Subcutaneous abdominal adipose tissue (tissue), 5 donors: ENCODE measurements at regions not wholly inside any gene's neighbourhood (a gene's known extent, or its start where the extent isn't known, plus 50 kb on each side); places are given as distances from the start of the nearest gene placed in this dataset.

Experiments
- H3K27ac ChIP-seq: one replicate; pipeline ENCODE4 v1.7.0; 2013; ENCODE audit warnings: low read depth, mild to moderate bottlenecking, inconsistent platforms, low read length, moderate library complexity
- H3K27me3 ChIP-seq, 5 donors: one replicate each; pipeline ENCODE4 v1.7.0; 2013; ENCODE audit warnings: low read length in 5 of 5, inconsistent platforms in 1 of 5; ENCODE audit not compliant: control insufficient read depth in 5 of 5, insufficient read depth in 4 of 5
- H3K36me3 ChIP-seq, 5 donors: one replicate each; pipeline ENCODE4 v1.7.0; 2013; ENCODE audit warnings: low read length in 5 of 5; ENCODE audit not compliant: control insufficient read depth in 5 of 5, insufficient read depth in 5 of 5
- H3K4me1 ChIP-seq, 5 donors: one replicate each; pipeline ENCODE4 v1.7.0; 2013; ENCODE audit warnings: low read length in 5 of 5, mild to moderate bottlenecking in 3 of 5, moderate library complexity in 1 of 5; ENCODE audit not compliant: control insufficient read depth in 5 of 5, insufficient read depth in 5 of 5
- H3K4me3 ChIP-seq, 5 donors: one replicate each; pipeline ENCODE4 v1.7.0; 2013; ENCODE audit warnings: low read length in 5 of 5, low read depth in 1 of 5
- H3K9ac ChIP-seq, 5 donors: one replicate each; pipeline ENCODE4 v1.7.0; 2013; ENCODE audit warnings: low read length in 5 of 5, mild to moderate bottlenecking in 4 of 5, moderate library complexity in 3 of 5
- H3K9me3 ChIP-seq, 5 donors: one replicate each; pipeline ENCODE4 v1.7.0; 2013; ENCODE audit warnings: low read length in 5 of 5; ENCODE audit not compliant: control insufficient read depth in 5 of 5
- donor health status: healthy.
- donor health status: healthy.
- donor health status: healthy.
- donor health status: healthy.
- donor health status: healthy.

DNA sequence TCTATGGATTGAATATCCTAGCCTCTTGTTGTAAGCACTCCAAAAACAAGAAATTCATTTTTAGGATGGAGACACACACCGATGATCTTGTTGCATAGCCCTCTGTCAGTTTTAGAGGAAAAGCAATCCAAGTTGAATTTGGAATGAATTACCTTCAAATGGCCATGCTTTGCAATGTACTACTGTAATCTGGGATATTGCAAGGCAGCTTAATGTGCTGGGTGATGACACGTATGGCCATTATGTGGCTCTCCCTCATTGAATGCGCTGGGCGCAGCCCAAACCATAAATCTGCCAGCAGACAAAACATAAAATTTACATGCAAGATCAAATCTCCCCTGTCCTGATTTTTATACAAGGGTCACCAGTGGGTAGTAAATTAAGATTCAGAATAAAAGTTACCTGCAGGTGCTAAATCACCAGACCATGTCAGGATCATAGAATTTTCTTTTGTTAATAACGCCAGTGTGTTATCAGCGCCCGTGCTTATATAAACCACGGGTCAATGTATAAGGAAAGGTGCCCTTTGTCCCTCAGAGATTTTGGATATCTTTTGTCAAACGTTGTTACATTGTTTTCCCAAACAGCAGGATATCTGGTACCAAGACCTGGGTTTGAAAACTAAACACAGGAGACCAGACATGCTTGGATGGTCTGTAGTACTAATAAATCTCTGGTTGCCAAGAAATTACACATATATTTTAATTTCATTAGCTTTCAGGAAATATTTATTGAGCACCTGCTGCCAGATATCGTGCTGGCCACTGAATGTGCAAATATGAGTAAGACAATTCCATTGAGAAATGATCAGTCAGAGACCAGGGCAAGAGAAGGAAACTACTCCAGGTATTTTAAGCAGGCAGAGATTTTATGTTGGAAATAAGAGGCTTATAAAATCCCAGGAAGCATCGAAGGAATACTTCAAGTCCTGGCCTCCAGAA lies 237.1 kb downstream of the EBLN2 start:
- H3K9me3 ChIP-seq = no peaks in the 10 kb centered on the region
- no peaks in the 10 kb centered on the region for H3K36me3 ChIP-seq
- H3K4me3 ChIP-seq = no peak overlapping the region
- H3K27ac ChIP-seq = no peak overlapping the region
- H3K4me1 ChIP-seq = peaks cover 0 to 2% (median 0%) of the 10 kb centered on the region in 5 donors
- no peak overlapping the region for H3K9ac ChIP-seq
- peaks cover 0 to 5% (median 0%) of the 10 kb centered on the region in 5 donors for H3K27me3 ChIP-seq

DNA sequence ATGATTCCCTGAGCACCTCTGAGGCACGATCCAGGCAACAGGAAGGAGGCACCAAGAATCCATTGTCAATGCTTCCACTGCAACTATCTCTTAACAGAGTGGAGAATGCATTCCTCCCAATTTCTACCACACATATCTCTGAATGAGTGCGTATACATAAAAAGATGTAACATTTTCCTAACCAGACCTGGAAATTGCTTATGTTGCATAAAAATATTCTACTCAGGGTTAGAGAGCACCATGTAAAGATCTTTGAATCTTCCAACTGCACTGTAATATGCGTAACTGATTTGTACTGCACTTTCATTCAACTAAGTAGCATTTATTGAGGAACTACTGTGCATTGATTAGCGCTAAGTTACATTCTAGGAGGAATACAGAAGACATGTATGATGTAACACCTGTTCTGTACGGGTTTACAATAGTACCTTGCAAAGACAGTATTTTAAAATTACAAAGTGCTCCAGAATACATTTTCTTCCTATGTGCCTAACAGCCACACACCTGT lies 237.8 kb downstream of the EBLN2 start:
- Histone ChIP-seq H3K9ac (no peak overlapping the region), H3K9me3 (no peaks in the 10 kb centered on the region), H3K36me3 (no peaks in the 10 kb centered on the region), H3K4me3 (no peak overlapping the region), H3K27ac (no peak overlapping the region), H3K4me1 (peaks cover 0 to 2% (median 0%) of the 10 kb centered on the region in 5 donors), H3K27me3 (peaks cover 0 to 5% (median 0%) of the 10 kb centered on the region in 5 donors)

DNA sequence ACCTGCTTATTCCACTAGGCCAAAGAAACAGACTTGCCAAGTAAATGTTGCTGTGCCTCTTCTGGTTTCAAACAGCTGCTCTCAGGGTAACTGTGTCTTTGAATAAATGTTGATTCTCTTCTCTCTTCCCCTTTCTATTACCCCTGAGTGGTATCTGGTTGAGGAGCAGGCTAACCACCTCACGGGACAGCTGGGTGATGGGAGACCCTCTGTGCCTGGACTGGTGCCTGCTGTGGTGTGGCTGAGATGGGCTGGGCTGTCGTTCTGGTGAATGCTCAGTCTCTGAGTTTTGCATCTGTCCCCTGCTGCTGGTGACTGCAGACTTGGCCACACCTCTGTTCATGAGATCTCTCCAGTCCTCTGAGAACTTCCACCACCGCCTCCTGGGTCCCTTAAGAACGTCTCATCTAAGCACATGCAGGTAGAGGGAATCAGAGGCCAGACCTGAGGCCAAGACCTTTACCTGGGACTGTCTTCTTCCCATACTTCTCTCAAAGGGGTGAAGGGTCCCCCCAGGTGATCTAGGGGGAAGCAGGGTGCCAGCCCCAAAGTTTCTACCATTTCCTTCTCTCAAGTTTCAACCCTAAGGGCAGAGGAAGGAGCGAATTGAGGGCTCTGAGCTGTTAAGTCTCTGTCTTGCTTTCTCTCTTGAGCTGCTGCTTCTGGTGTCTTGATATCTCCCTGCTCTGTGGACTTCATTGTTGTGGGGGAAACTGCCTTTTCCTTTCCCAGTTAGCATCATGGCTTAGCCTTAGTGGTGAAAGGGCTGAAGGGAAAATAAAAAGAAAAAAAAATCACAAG lies 252.9 kb downstream of the EBLN2 start:
- H3K27me3 ChIP-seq = no peaks in the 10 kb centered on the region
- no peaks in the 10 kb centered on the region for H3K9me3 ChIP-seq
- no peak overlapping the region for H3K9ac ChIP-seq
- H3K4me3 ChIP-seq = no peak overlapping the region
- H3K27ac ChIP-seq = no peak overlapping the region
- no peaks in the 10 kb centered on the region for H3K4me1 ChIP-seq
- no peaks in the 10 kb centered on the region for H3K36me3 ChIP-seq

DNA sequence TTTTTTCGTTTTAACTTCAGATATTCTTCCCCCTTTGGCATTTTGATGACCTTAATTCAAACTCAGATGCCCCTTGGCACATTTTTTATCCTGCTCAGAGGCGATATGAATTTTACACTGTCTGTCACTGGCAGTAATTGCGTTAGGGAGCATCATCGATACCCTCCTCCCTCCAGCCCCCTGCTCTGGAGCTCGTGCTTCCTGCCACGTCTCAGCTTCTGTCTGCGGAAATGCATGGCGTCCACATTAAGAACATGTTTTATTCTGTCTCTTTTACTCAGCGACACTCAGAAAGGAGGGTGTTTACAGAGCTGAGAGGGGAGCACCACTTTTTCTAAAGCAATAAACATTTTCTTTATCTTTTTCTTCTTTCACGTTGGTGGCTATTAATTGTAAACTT lies 254.2 kb downstream of the EBLN2 start:
- Histone ChIP-seq H3K27me3 (no peaks in the 10 kb centered on the region), H3K36me3 (no peaks in the 10 kb centered on the region), H3K4me1 (no peaks in the 10 kb centered on the region), H3K9ac (no peak overlapping the region), H3K4me3 (no peak overlapping the region), H3K27ac (no peak overlapping the region), H3K9me3 (no peaks in the 10 kb centered on the region)

DNA sequence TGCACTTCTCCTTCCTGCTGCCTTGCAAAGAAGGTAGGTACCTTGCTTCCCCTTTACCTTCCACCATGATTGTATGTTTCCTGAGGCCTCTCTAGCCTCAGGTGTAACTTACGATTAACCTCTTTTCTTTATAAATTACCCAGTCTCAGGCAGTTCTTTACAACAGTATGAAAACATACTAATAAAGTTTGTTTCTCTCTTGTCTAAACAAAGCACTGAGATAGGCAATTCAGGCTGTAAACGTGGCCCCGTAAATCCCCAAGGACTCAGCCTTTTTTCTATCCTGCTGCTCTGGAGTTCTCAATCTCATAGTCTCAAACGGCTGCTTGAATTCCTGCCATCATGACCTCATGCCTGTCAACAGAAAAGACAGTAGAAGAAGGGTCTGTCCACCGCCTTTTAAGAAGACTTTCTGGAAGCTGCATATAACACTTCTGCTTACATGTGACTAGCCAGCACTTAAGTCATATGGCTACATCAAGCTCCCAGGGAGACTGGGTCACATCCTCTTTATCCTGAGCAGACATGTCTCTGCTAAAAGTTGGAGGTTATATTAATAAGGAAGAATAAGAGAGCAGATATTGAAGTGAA lies 257.8 kb downstream of the EBLN2 start:
- H3K27me3 ChIP-seq = no peaks in the 10 kb centered on the region
- no peak overlapping the region for H3K9ac ChIP-seq
- H3K36me3 ChIP-seq = no peaks in the 10 kb centered on the region
- H3K4me3 ChIP-seq = no peak overlapping the region
- H3K27ac ChIP-seq = no peak overlapping the region
- no peaks in the 10 kb centered on the region for H3K4me1 ChIP-seq
- H3K9me3 ChIP-seq = peaks cover 0 to 9% (median 2%) of the 10 kb centered on the region in 5 donors

DNA sequence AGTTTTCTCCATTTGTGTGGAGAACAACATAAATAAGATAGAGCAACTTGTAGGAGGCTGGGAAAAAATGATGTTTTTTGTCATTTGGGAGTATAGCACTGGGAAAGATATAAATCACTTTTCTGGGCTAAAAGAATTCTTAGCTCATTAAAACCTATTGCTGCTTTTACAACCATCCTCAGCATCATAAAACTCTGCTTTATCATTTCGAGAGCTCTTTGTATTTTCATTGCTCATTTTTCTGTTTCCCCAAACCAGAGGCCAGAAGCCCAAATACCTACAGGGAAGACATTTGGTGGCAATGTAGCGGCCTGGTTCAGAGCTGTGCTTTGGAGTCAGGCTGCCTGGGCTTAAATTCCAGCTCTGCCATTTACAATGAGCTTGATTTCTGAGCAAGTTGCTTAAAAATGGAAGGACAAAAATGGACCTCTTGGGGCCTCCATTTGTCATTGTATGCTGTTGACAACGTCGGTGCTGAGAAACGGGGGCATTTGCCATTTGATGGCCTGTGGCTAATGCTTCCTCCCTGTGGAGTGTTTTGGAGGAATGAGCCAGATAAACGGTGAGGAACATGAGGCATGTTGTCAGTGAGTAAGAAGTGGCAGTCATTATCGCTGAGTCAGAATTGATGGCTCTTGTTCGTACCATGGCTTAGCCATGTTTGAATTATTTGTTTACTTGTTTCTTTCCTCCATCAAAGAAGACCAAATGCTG lies 260.0 kb downstream of the EBLN2 start:
- H3K9me3 ChIP-seq = peaks cover 0 to 9% (median 2%) of the 10 kb centered on the region in 5 donors
- H3K4me1 ChIP-seq = peaks cover 0 to 3% (median 0%) of the 10 kb centered on the region in 5 donors
- no peak overlapping the region for H3K27ac ChIP-seq
- no peak overlapping the region for H3K4me3 ChIP-seq
- no peak overlapping the region for H3K9ac ChIP-seq
- H3K27me3 ChIP-seq = no peaks in the 10 kb centered on the region
- H3K36me3 ChIP-seq = no peaks in the 10 kb centered on the region

DNA sequence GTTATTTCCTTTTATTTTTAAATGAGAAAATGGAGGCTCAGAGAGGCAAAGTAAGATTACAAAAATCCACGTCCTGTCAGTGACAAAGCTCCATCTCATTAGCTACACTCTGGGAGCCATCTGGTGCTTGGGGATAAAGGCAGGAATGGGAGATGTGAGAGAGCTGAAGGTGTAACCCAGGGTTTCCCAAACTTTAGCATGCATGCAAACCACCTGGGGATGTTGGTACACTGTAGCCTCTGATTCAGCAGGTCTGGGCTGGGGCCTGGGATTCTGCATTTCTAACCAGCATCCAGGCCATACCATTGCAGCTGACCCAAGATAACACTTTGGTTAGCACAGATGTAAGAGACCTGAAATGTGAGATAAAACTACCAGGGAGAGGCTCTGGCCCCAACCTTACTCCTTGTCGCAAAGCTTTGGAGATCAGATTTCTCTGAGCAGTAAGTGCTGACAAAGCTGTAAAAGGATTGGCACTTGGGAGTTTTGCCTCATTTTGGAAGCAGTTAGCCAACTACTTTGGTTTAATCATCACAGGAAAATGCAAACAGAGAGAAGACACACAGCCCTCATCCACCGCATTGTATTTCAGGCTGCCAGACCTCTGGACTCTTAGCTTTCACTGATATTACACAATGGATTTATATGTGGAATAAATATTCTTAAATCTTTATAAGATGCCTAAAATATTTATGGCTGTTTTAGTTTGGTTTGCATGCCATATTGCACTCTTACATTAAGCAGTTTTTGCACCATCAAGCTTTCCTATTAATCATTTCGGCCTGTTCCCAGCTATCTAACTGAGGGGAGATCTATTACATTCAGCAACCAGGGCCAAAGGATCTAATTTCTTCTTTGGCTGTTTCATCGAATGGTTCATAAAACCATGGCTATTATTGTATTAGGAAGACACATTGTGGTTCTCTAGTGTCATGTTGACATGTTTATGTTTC lies 263.0 kb downstream of the EBLN2 start:
- H3K9me3 ChIP-seq = peaks cover 0 to 9% (median 2%) of the 10 kb centered on the region in 5 donors
- no peak overlapping the region for H3K27ac ChIP-seq
- H3K4me3 ChIP-seq = no peak overlapping the region
- H3K9ac ChIP-seq = no peak overlapping the region
- H3K27me3 ChIP-seq = no peaks in the 10 kb centered on the region
- H3K36me3 ChIP-seq = no peaks in the 10 kb centered on the region
- peaks cover 0 to 3% (median 0%) of the 10 kb centered on the region in 5 donors for H3K4me1 ChIP-seq

DNA sequence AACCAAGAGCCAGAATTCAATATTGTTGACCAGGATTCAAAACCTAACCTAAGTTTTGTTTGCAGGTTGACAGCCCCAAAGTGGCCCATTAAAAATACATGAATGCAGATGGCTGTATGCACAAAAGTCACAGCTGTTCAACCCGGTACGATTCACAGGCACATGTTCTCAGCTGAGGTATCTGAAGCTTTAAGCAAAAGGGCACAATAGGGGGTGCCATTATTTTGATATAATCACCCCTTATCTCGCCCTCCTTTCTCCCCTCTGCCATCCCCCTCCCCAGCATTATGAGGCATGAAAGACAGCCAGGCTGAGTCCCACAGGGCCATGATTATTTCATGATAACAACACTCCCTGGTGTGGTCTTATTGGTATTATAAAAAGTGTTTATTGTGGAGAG lies 264.9 kb downstream of the EBLN2 start:
- Histone ChIP-seq H3K27ac (no peak overlapping the region), H3K4me1 (peaks cover 0 to 3% (median 0%) of the 10 kb centered on the region in 5 donors), H3K4me3 (no peak overlapping the region), H3K27me3 (no peaks in the 10 kb centered on the region), H3K36me3 (no peaks in the 10 kb centered on the region), H3K9me3 (peaks cover 0 to 9% (median 2%) of the 10 kb centered on the region in 5 donors), H3K9ac (no peak overlapping the region)
